PC-9 (cell line): ENCODE measurements at regions not wholly inside any gene's neighbourhood (a gene's known extent, or its start where the extent isn't known, plus 50 kb on each side); places are given as distances from the start of the nearest gene placed in this dataset.

Experiments
- CTCF ChIP-seq: fragments of 200-600 bp; sonication (generic); conservative IDR thresholded peaks from 2 replicates; pipeline ENCODE4 v1.6.1; 2017; ENCODE audit warnings: mixed run types, antibody characterized with exemption, mild to moderate bottlenecking, moderate library complexity
- EZH2 ChIP-seq: fragments of 200-600 bp; sonication (generic); IDR thresholded peaks from 2 replicates; pipeline ENCODE4 v1.8.0; 2017; ENCODE audit warnings: antibody characterized with exemption, low read depth

- TF ChIP-seq CTCF (no peak), EZH2 (no peak)
Observed at GRCh38 chr1:233480198-233480597, 133.7 kb upstream of the KCNK1 start.
